ENCODE measurements at regions not wholly inside any gene's neighbourhood (a gene's known extent, or its start where the extent isn't known, plus 50 kb on each side); places are given as distances from the start of the nearest gene placed in this dataset.

- DNase-seq (ENCODE audit: low read depth) = no peak
- H3K4me3 ChIP-seq (ENCODE audit: low read depth, low read length) = no peak overlapping the region
- TF ChIP-seq CTCF (IDR thresholded peaks at IDR 0.05; ENCODE audit: insufficient read depth, low read length) = no peak
These were observed 105.5 kb downstream of the EBNA1BP2 start for GRCh38 chr1:43066578-43066977.

- TF ChIP-seq CTCF (IDR thresholded peaks at IDR 0.05; ENCODE audit: insufficient read depth, low read length) = no peak
- DNase-seq (ENCODE audit: low read depth) = no peak
- no peak overlapping the region for H3K4me3 ChIP-seq (ENCODE audit: low read depth, low read length)
These were observed 106.3 kb downstream of the EBNA1BP2 start for GRCh38 chr1:43065616-43066399.

- no peak for DNase-seq (ENCODE audit: low read depth)
- no peak for TF ChIP-seq CTCF (IDR thresholded peaks at IDR 0.05; ENCODE audit: insufficient read depth, low read length)
These were observed 106.5 kb upstream of the SLC2A1 start for GRCh38 chr1:43065191-43065590.

GRCh38 chr1:43063394-43064219 is 104.9 kb upstream of the SLC2A1 start:
- no peak for TF ChIP-seq CTCF (IDR thresholded peaks at IDR 0.05; ENCODE audit: insufficient read depth, low read length)
- no peak overlapping the region for H3K4me3 ChIP-seq (ENCODE audit: low read depth, low read length)
- no peak for DNase-seq (ENCODE audit: low read depth)

More at GRCh38 chr1:43065191-43065590, 106.5 kb upstream of the SLC2A1 start:
- no peak overlapping the region for H3K4me3 ChIP-seq (ENCODE audit: low read depth, low read length)

GRCh38 chr1:43062527-43063095 is 103.9 kb upstream of the SLC2A1 start:
- TF ChIP-seq CTCF (IDR thresholded peaks at IDR 0.05; ENCODE audit: insufficient read depth, low read length) = no peak
- no peak for DNase-seq (ENCODE audit: low read depth)
- no peak overlapping the region for H3K4me3 ChIP-seq (ENCODE audit: low read depth, low read length)

- no peak for DNase-seq (ENCODE audit: low read depth)
- TF ChIP-seq CTCF (IDR thresholded peaks at IDR 0.05; ENCODE audit: insufficient read depth, low read length) = no peak
- H3K4me3 ChIP-seq (ENCODE audit: low read depth, low read length) = no peak overlapping the region
These were observed 103.1 kb upstream of the SLC2A1 start for GRCh38 chr1:43061757-43062156.

Data from fibroblast of the aortic adventitia (primary cell).